ENCODE measurements at regions not wholly inside any gene's neighbourhood (a gene's known extent, or its start where the extent isn't known, plus 50 kb on each side); places are given as distances from the start of the nearest gene placed in this dataset.

DNA sequence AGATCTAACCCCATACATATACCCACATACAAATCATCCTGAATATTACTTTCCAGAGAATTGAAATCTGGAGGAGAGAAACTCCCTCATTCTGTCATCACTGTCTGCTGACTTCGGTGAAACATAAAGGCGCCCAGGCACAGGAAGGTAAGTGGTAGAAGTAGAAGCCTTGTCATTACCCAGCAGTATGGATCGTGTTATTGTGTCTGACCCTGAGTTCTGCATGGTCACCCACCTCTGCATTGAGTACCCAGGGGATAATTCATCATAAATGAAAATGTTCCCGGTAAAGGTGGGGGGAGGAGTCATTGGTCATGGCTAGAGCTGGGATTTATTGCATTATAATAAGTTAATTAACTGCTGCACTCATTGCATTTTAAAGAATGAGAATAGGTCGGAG lies 342.6 kb upstream of the PKN2 start:
- no peak for TF ChIP-seq CTCF (conservative IDR thresholded peaks at IDR 0.05 in 1 of 2, IDR thresholded peaks at IDR 0.05 in 1 of 2; ENCODE audit: low read depth in 1 of 2, low read length in 2 of 2)
- TF ChIP-seq EZH2 (IDR thresholded peaks at IDR 0.05; ENCODE audit: low read length, missing control alignments): no peak

Data from fibroblast of lung (primary cell).